HG03575 (cell line): ENCODE measurements at regions not wholly inside any gene's neighbourhood (a gene's known extent, or its start where the extent isn't known, plus 50 kb on each side); places are given as distances from the start of the nearest gene placed in this dataset.

Source experiments
- ATAC-seq: cut with Tn5 transposase; IDR thresholded peaks from one replicate; pipeline ENCODE4 v1.9.1; 2021; ENCODE audit not compliant: unreplicated experiment, insufficient number of reproducible peaks, low FRiP score; ENCODE audit errors: extremely low read depth

DNA sequence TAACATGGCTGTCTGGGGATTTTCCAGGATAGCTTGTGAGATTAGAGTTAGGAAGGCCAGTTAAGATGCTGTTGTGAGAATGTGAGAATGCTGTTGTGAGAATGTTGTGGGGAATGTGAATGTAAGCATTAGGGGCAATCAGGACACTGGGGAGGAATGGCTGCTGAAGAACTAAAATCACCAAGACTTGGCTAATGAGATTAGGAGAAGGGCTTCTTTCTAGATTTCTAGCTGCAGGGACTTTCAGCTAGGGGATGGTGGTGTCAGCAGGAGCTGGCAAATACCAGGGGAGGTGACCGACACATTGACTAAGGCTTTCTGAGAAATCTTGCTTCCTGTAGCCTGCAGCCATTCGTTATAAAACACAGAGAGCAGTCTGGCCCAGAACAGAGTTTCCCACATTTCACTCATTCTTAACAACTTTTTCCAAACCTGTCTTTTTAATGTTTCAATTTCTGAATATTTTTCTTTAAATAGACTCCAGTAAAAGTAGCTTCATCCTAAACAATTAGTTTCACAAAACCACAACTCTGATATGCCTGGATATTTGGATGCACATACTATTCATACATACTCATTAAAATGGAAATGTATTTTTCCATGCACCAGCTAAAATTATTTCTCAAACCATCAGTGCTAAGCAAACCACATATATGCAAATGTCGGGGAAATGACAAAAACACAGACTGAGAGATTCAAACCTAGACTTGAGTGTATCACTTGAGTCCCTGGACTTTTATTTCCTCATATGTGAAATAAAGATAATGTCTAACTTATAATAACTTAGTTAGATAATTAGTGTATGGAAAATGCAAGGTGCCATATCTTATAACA, 89.3 kb upstream of the TNC start:
- no peak for ATAC-seq

DNA sequence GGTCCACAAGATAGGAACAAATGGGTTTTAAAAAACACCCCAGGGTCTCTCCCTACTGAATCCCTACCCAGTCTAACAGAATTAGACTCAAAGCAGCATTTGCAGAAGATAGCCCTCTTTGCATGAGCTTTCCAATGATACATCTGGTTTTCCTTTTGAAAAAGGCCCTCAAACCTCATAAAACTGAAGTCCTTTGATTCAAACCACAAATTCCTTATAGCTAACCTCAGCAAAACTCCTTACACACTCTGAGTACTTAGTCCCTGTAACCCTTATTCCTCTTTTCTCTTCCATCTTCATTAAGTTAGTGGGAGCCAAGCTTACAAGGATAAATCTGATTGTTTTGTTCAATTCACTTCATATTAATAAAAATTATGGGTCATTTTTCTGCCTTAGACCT, 90.5 kb upstream of the TNC start:
- no peak for ATAC-seq

- peak; percentile 39 for ATAC-seq
Measured at GRCh38 chr9:115209601-115210306, 91.8 kb upstream of the TNC start.

DNA sequence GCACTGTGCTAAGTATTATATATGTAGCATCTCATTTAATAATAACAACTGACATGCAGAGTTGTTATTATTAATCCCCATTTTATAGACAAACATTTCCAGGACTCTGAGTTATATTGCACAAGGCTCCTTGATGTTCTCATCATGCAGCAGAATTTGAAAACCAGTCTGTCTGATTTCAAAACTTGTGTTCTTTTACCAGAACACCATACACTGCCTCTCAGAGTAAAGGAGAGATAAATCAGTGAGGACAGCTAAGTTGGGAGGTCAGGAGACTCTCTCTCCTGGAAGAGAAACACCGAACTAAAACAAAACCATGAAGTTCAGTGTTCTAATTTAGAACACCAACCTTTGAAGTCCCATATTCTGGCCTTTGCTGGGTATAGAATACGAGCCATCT, 92.7 kb upstream of the TNC start:
- ATAC-seq: no peak

DNA sequence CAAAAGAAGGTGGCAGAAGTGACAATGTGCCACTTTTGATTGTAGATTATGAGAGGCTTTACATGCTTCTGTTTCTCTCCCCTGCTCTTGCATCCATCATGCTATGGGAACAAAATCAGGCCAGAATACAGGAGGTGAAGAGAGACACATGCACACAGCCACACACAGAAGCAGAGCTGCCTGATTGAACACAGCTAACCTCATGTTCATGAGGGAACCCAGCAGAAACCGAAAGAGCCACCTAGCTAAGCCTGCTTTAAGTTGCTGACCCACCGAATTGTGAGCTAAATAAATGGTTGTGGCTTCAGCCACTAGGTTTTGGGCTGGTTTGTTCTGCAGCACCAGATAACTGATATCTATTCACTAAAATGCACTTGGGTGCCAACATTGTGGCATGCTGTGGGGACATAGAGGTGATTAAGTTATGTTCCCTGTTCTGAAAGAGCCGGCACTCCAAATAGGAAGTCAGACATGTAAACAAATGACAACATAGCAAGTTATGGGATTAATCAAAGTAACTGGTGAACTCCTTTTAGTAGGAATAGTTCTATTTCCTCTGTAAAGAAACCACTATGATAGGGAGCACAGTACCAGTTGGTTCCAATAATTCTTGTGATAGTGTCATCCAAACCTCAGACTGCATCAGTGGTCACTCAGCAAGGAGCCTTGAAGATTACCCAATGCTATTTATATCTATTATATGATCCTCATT, 93.6 kb upstream of the TNC start:
- ATAC-seq: peak; percentile 39

DNA sequence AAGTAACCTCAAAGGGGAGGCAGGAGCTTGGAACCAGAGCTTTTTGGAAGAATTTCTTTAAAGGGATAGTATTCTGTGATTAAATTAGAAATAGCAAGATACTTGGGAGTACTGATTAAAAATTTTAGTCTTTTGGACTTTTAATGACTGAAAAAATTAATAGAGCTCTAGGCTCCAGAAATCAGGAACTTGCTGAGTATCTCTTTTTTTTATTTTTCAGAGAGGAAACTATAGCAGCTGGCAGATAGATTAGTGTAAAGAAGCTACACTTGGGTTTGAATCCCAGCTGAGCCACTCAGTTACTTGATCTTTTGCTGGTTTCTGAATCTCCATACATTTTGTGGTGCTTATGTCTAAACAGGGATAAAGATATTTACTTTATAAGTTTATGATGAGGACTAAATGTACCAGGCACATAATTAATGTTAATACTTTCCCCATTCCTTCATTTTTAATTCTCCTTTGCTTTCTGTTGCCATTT, 94.2 kb upstream of the TNC start:
- no peak for ATAC-seq

DNA sequence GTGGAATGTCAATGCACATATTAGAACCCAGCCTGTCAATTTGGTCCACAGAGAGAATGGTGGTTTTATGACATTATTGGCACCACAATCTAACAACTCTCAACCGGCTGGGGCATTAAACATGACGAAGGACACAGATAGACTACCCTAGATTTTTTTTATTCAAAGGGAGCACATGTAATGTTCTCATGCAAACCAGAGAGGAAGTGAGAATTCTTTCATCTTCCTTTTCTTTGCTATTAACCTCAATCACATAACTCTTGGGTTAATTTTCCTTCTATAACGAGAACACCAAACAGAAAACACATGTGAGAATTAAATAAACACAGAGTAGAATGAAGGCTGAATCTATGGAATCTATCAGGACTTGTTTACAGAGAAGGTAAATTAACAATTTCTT, 94.9 kb upstream of the TNC start:
- ATAC-seq: no peak

DNA sequence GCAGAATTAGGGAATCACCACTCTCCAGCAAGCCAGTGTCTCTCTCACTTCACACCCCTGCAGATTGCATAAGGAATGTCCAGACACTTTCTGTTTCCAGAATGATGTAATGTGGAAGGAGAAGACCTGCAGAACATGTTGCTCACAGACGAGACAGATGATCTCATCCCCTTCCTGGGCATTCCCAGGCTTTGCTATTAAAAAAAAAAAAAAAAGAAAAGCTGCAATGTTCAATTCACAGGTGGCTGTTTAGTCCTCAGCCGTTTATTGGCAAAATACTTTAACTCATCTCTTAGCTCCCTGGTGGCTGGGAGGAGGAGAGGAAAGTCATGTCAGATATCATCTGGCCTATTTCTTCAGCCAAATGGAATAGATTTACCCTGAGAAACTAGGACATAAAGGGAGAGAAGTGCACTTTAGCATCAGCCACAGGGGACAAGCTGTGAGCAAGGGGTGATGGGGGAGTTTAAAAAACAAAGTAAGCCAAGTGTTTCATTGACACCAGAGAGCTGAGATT, 95.9 kb upstream of the TNC start:
- no peak for ATAC-seq

- no peak for ATAC-seq
Measured at GRCh38 chr9:115216873-115217272, 98.9 kb upstream of the TNC start.

GRCh38 chr9:115220319-115221005, 102.5 kb upstream of the TNC start:
- ATAC-seq: no peak

GRCh38 chr9:115223471-115223870, 105.5 kb upstream of the TNC start:
- ATAC-seq: no peak

- no peak for ATAC-seq
Measured at GRCh38 chr9:115225459-115226116, 107.6 kb upstream of the TNC start.

DNA sequence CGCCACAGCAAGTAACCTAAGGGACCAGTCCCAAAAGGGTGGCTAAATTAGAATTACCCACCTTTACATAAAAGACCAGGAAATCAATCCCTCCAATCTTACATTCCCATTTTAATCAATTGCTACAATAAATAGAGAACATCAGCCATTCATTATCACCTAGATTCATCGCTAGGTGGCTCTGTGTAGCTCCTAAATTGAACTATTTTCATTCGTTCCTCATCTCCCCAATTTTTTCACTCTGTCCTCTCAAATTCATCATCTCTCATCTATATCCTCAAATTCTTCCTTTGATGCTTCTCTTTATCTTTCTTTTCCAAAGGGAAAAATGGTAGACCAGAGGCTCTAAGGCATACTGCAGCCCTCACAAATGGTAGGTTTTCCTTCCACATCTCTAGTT, 108.2 kb upstream of the TNC start:
- ATAC-seq: no peak

DNA sequence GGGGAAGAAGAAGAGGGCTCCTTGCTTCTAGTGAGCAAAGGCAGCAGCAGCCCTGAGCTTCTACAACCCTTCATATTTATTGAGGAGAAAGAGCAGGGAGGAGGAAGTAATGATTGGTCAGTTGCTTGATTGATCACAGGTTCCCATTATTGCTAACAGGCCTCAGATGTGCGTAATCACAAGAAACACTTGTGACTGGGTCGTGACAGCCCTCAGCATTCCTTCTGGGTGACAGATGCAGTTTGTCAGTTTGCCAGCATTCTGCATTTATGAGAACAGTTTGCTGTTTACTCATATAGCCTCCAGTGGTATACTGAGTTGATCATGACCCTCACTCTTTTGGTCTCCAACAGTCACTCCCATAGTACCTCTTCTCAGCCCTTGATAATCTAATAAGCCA, 111.5 kb upstream of the TNC start:
- ATAC-seq: no peak

DNA sequence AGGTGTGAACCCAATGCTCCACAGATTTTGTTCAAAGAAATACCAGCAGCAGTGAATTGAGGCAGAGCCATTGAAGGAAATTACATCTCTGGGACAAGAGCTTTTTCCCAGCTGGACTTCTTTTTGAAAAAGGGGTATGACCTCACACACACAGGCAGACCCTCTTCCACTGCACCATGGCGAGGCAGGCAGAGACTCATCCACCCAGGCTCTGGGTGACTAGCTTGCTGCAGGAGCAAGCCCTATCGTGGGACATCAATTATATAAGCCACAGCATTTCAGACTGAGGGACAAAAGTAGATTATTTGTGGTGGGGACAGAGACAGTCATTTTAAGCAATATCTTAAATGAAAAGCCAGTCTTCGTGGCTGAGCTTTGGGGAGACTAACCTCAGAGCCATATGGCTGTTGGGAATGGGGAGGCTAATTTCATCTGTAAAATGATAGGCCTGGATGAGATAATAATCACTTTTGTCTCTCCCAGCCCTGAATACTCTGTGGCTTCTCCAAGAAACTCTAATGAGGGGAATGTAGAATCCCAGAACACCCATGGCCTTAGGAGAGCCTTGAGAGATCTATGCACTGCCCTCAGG, 113.1 kb upstream of the TNC start:
- ATAC-seq: no peak

DNA sequence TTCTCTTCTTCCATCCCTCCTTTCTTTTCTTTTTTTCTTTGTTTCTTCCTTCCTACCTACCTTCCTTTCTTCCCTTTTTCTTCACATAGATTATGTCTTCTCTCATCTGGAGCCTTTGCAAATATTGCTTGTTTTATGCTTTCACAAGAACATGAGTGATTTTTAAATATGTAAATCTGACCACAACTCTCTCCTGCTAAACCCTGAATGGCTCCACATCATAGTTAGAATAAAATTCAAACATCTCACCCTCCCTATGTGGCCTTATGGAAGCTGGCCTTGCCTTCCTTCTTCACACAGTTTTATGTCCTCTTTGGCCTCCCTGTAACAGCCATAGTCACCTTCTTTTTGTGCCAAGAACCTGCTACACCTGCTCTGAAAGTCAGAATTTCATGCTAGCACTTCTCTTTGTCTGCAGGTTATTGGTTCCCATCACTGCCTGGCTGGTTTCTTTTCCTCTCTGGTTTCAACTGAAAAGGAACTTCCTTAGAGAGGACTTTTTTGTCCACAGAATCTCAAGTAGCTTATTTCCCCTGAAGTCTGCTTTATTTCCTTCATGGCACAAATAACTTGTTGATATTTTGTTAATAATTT, 114.3 kb upstream of the TNC start:
- ATAC-seq: no peak

DNA sequence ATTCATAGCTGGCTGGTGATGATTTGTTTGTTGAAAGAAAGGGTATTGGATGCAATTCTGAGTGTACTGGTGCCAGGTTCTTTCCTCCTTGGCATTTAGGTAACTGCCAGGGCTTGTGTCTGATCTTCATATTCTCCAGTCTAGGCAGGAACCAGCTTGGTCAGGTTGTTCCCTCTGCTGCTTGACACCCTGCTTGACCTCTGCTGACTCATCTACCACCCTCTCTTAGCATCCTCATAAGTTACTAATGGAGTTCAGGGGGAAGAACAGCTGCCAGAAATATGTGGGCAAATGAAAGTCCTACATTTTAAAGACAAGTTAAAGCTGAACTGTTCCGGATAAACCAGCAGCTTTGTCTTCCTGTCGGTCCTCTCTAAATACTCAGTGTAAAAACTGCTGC, 116.1 kb upstream of the TNC start:
- ATAC-seq: no peak

GRCh38 chr9:115235221-115235620, 117.3 kb upstream of the TNC start:
- no peak for ATAC-seq
